ENCODE measurements at regions not wholly inside any gene's neighbourhood (a gene's known extent, or its start where the extent isn't known, plus 50 kb on each side); places are given as distances from the start of the nearest gene placed in this dataset.
A peak's percentile ranks its signal among the peaks of the same experiment; 100 is the strongest.

DNA sequence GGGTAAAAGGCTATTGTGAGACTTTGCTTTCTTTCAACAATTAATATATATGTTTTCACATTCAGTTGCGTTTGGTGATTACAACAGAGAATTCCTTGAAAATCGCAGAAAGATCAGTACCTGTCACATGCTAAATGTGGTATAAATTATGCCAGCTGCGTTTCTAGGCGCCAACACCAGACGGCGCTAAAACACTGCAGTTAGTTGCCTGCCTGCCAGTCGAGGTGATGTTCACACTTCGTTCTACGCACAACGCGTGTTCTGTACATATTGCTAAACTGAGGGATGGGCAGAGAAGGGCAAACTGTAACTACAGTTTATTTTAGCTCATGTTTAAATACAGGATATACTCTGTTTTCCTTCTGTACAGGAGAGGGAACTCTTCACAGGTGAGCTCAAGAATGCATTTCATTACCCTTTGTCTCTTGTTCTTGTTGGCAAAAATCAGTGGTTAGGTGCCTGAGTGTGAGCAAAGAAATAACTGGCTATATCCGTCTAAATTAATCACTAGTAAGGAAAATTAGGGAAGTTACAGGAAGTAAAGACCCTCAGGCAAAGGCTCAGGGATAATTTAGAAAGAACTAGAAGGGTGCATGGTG lies 100.1 kb upstream of the RGS17 start:
- H3K36me3 ChIP-seq: no peaks in the 10 kb centered on the region
- no peak overlapping the region for H3K27ac ChIP-seq
- peak; percentile 76 for DNase-seq
- TF ChIP-seq, protein P1, sequence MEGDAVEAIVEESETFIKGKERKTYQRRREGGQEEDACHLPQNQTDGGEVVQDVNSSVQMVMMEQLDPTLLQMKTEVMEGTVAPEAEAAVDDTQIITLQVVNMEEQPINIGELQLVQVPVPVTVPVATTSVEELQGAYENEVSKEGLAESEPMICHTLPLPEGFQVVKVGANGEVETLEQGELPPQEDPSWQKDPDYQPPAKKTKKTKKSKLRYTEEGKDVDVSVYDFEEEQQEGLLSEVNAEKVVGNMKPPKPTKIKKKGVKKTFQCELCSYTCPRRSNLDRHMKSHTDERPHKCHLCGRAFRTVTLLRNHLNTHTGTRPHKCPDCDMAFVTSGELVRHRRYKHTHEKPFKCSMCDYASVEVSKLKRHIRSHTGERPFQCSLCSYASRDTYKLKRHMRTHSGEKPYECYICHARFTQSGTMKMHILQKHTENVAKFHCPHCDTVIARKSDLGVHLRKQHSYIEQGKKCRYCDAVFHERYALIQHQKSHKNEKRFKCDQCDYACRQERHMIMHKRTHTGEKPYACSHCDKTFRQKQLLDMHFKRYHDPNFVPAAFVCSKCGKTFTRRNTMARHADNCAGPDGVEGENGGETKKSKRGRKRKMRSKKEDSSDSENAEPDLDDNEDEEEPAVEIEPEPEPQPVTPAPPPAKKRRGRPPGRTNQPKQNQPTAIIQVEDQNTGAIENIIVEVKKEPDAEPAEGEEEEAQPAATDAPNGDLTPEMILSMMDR (IDR thresholded peaks at IDR 0.05; ENCODE audit: low read depth, low read length): peak; percentile 96
- no peaks in the 10 kb centered on the region for H3K9me3 ChIP-seq (ENCODE audit: severe bottlenecking)
- no peak overlapping the region for H3K4me3 ChIP-seq (ENCODE audit: low read depth, low read length)
- H3K27me3 ChIP-seq (ENCODE audit: insufficient read depth, low read depth, severe bottlenecking): no peaks in the 10 kb centered on the region

DNA sequence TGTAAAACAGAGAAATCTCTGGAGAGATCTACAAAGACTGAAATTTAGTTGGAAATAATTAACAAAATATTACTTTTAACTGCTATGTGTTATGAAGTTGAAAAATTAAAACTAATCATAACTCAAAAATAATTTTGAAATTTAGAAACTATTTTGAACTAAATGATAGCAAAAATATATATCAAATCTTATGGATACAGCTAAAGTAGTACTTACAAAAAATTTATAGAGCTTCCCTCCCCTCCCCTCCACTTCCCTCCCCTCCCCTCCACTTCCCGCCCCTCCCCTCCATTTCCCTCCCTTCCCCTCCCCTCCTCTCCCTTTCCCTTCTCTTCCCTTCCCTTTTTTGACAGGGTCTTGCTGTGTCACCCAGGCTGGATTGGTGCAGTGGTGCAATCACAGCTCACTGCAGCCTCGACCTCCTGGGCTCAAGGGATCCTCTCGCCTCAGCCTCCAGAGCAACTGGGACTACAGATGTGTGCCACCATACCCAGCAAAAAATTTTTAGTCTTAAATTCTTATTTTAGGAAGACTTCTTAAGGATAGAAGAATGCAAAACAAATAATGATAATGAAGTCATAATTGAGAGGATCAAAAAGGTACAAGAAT lies 87.2 kb upstream of the RGS17 start:
- no peak for DNase-seq
- TF ChIP-seq, protein P1 (IDR thresholded peaks at IDR 0.05; ENCODE audit: low read depth, low read length): no peak

DNA sequence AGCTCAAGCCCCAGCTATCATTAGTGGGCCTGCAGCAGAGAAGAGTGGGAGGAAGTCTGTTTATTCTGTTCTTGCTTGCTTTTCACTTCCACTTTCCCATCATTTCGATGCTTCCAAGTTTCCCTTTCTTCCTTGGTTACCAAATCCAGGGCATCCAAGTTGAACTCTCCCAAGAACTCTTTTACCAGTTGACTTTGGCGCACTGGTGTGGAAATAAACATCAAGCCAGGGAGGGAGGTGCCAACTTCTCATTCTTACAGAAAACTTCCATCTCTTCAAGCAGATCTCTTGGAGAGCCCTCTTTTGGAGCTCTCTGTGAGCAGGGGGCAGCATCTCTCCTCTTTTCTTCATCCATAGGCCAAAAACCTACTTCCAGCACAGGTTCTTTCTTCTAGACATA lies 85.7 kb upstream of the RGS17 start:
- TF ChIP-seq, protein P1 (IDR thresholded peaks at IDR 0.05; ENCODE audit: low read depth, low read length): no peak
- no peak for DNase-seq
- H3K4me3 ChIP-seq (ENCODE audit: low read depth, low read length): no peak overlapping the region
- H3K27me3 ChIP-seq (ENCODE audit: insufficient read depth, low read depth, severe bottlenecking): no peaks in the 10 kb centered on the region
- H3K9me3 ChIP-seq (ENCODE audit: severe bottlenecking): no peaks in the 10 kb centered on the region
- no peaks in the 10 kb centered on the region for H3K36me3 ChIP-seq
- H3K27ac ChIP-seq: no peak overlapping the region

More for the DNA sequence above, 87.2 kb upstream of the RGS17 start:
- H3K36me3 ChIP-seq: no peaks in the 10 kb centered on the region
- H3K4me3 ChIP-seq (ENCODE audit: low read depth, low read length): no peak overlapping the region
- H3K9me3 ChIP-seq (ENCODE audit: severe bottlenecking): no peaks in the 10 kb centered on the region
- H3K27ac ChIP-seq: no peak overlapping the region
- H3K27me3 ChIP-seq (ENCODE audit: insufficient read depth, low read depth, severe bottlenecking): no peaks in the 10 kb centered on the region

DNA sequence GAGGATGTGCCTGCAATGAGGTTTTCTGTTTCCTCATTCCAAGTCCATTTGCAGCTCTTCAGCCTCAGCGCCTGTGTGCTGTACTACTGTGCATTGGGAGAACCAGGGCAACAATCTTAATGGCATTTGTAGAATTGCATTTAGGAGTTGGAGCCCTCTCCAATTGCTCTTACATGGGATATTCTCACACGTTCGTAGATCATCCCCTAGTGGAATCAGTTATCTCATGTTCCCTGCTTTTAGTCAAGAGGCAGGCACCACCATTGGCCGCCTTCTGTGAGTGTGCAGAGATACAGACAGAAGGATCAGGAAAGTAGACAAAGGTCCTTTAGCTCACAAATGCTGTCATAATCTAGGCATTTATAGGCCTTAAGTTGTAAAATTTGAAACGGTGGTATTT lies 84.2 kb upstream of the RGS17 start:
- Histone ChIP-seq H3K9me3 (ENCODE audit: severe bottlenecking) (no peaks in the 10 kb centered on the region), H3K27me3 (ENCODE audit: insufficient read depth, low read depth, severe bottlenecking) (no peaks in the 10 kb centered on the region), H3K36me3 (no peaks in the 10 kb centered on the region), H3K4me3 (ENCODE audit: low read depth, low read length) (no peak overlapping the region), H3K27ac (no peak overlapping the region)
- TF ChIP-seq, protein P1 (IDR thresholded peaks at IDR 0.05; ENCODE audit: low read depth, low read length): no peak
- DNase-seq: no peak

DNA sequence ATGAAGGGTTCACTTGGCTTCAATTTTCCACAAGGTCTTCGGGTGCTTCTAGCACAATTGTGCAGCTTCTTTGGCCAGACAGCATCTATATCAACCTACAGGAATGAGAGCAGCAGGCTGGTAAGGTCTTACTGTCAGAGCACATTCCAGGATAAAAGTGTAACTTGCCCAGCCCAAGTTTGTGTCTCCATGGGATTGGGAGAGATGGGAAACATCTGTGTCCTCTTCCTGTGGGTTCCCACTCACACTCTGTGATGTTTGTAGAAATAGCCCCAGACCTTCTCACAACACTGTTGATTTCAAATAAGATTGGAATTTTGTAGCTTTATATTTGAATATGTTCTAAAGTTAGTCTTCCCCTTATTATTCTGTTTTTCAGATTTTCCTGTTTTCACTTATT lies 83.4 kb upstream of the RGS17 start:
- H3K27ac ChIP-seq: no peak overlapping the region
- no peak for DNase-seq
- peaks cover 1% of the 10 kb centered on the region for H3K9me3 ChIP-seq (ENCODE audit: severe bottlenecking)
- H3K4me3 ChIP-seq (ENCODE audit: low read depth, low read length): no peak overlapping the region
- no peaks in the 10 kb centered on the region for H3K27me3 ChIP-seq (ENCODE audit: insufficient read depth, low read depth, severe bottlenecking)
- H3K36me3 ChIP-seq: no peaks in the 10 kb centered on the region
- TF ChIP-seq, protein P1 (IDR thresholded peaks at IDR 0.05; ENCODE audit: low read depth, low read length): no peak

DNA sequence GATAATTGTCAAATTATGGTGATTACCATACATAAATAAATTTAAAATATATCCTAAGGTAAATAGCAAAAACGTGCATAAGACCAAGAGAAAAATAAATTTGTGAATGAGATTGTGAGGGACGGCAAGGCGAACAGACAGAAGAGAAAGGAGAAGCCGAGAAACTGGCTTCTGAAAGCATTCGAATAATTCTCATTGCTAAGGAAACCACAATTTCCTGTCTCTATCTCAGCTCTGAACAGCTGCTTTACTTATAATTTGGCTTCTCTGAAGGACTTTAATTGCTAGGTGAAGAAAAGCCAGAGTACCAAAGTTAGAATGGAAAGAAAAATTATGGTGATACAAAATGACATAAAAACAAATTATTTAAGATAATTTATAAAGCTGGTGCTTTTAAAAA lies 79.0 kb upstream of the RGS17 start:
- H3K9me3 ChIP-seq (ENCODE audit: severe bottlenecking): peaks cover 3% of the 10 kb centered on the region
- no peak overlapping the region for H3K4me3 ChIP-seq (ENCODE audit: low read depth, low read length)
- no peaks in the 10 kb centered on the region for H3K36me3 ChIP-seq
- H3K27ac ChIP-seq: no peak overlapping the region
- DNase-seq: no peak
- TF ChIP-seq, protein P1 (IDR thresholded peaks at IDR 0.05; ENCODE audit: low read depth, low read length): no peak
- no peaks in the 10 kb centered on the region for H3K27me3 ChIP-seq (ENCODE audit: insufficient read depth, low read depth, severe bottlenecking)
